HG03354 (cell line): ENCODE measurements at regions not wholly inside any gene's neighbourhood (a gene's known extent, or its start where the extent isn't known, plus 50 kb on each side); places are given as distances from the start of the nearest gene placed in this dataset.
"Not testable (repeated sequence)": the region's sequence is repeated elsewhere in the genome, so short reads cannot be mapped to it uniquely, and the experiment has no call there.

ENCODE experiments used
- ATAC-seq: cut with Tn5 transposase; IDR thresholded peaks from one replicate; pipeline ENCODE4 v1.9.1; 2021; ENCODE audit warnings: mild to moderate bottlenecking; ENCODE audit not compliant: unreplicated experiment, poor library complexity, severe bottlenecking

DNA sequence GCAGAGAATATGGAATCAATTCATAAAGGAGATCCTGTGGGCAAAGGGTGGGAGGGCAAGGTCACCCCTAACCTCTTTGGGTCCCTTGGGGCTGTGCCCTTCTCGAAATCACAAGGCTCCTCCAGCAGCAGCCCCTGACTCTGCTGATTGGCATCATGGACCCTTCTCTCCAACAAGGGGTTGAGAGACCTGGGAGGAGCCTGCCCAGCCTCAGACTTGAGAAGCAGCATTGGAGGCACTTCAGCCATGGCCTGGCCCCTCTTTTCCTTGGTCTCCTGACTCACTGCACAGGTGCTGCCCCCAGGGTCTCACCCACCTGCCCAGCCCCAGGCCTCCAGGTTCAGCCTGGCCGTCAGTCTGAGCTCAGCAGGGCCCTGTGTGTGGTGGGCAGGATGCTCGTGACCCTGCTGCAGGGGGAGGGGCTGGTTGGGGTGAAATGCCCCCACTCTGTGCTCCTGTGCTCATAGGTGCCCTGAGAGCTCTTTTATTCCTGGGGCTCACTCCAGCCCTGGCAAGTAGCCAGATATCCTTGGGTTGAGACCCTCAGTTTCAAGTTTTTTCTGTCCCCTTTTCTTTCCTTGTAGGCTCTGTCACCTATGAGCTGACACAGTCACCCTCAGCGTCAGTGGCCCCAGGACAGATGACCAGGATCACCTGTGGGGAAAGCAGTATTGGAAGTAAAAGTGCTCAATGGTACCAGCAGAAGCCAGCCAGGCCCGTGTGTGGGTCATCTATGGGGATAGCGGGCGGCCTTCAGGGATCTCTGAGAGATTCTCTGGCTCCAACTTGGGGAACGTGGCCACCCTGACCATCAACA, 110.8 kb downstream of the GGTLC2 start:
- ATAC-seq, result no peak

GRCh38 chr22:22755778-22756100, 111.3 kb downstream of the GGTLC2 start:
- ATAC-seq, result no peak

DNA sequence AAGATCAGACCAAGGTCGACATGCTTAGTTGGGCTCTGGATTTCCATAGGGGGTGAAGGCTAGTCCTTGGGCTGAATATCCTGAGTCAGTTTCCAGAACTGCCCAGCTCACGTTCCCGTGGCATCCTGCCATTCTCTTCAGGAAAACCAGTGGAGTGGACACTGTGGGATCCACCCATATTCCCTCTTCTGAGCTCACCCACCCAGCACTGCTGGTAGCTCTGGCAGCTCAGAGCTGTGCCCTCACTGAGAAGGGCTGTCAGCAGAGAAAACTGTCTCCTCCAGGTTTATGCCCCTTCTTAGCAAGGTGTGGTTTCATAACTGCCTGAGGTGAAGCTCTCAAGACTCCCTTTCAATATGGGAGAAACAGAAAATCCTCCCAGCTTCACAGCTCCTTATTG, 111.7 kb downstream of the GGTLC2 start:
- ATAC-seq, result no peak

DNA sequence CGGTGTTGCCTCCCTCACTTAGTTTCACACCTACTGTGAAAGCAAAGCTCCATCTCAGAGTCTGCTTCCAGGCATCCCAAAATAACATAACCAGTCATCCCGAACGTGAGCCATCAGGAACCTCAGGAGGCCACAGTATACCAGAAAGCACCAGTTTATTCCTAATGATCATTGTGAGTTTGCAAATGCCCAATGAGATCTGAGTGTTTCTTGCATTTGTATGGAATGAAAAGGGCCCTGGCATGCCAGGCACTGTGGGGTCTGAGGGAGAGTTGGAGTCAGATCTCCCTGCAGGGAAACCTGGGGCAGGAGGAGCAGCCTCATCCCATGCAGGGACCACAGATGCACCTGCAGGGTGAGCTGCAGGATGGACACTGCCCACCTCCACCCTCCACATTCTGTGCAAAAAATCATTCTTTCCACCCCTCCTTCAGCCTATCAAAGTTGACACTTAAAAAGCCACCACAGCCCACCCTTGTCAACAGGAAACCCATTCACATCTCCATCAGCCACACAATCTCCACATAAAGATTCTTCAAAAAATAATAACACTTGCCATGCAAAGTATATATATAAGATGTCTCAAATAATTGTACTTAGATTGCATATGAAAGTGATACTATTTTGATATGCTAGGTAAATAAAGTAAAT, 112.3 kb downstream of the GGTLC2 start:
- not testable (repeated sequence) for ATAC-seq

DNA sequence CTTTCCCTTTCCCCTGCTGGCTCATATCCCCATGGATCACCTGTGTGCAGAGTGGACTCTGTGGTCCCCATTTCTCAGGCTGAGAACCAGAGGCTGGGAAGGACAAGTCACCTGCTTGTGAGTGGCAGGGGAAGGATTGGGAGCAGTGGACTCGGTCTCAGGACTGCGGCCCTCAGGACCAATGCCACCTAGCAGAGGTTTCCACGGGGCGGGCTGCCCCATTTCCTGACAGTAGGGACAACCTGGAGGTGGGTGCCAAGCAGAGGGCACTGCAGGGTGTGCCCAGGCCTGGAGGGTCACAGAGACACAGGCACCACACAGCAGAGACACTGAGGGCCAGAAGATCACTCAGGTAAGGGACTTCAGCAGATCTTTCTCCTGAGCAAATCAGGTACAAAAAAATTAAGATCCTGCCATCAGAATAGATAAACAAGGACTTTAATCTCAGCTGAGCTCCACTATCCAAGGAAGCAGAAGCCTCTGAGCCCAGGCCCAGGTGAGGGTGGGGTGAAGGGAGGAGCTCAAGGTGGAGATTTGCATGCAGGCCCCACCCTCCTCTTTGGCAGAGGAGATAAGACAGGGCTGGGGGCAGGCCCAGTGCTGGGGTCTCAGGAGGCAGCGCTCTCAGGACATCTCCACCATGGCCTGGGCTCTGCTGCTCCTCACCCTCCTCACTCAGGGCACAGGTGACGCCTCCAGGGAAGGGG, 113.8 kb downstream of the GGTLC2 start:
- not testable (repeated sequence) for ATAC-seq

DNA sequence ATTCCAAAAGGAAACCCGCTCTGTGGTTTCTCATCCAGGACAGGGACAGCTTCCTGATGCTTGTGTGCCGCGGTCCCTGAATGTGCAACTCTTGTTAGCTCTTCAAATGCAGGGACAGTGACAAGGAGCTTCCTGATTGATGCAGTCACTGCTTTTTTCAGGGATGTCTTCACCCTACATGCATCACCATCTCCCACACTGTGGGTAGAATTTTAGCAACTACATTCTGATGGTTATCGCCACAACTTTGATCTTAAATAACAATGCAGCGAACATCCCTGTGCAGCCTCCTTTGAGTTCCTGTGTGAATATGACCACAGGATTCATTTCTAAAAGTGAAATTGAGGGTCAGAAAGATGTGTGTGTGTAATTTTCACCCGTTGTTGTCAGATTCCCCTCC, 115.0 kb downstream of the GGTLC2 start:
- no peak for ATAC-seq

DNA sequence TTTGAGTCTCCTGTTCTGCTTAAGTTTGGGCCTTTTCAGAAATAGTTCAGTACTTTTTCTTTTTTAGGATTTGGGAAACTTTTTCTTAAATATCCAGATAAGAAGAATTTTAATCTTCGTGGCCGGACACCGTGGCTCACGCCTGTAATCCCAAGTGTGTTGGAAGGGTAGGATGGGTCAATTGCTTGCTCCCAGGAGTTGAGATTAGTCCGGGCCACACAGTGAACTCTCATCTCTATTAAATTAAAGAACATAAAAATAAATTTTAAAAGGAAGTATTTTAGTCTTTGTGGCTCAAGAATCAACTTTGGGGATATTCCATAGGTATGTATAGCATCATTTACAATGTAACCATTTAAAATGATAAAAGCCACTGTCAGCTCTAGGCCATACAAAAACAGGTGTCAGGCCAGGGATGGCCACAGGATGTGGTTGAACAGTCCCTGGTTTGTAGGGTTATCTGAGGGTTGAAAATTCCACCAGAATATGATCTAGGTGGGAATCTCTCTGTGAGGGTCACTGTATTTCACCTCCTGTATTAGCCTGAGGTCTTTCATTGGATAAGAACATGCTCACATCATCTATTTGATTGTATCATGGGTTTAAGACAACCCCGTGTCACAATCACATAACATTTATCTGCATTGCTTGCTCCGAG, 115.6 kb downstream of the GGTLC2 start:
- no peak for ATAC-seq

DNA sequence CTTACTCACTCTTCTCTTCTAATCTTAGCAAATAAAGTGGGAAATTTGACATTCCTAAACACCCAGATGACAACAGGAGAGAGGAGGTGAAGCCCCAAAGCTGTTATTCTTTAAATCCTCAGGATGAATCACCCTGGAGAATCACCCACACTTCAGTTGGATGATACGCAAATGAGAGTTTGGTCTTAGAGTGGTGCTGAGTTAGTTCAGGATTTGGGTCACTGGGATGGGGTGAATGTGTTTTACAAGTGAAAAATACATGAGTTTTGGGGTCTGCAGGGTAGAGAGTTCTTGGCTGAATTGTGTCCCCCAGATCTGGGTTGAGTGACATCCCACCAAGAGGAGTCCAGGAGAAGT, 117.2 kb downstream of the GGTLC2 start:
- no peak for ATAC-seq

- ATAC-seq, result no peak
Observed at GRCh38 chr22:22761963-22762772, 117.8 kb downstream of the GGTLC2 start.

DNA sequence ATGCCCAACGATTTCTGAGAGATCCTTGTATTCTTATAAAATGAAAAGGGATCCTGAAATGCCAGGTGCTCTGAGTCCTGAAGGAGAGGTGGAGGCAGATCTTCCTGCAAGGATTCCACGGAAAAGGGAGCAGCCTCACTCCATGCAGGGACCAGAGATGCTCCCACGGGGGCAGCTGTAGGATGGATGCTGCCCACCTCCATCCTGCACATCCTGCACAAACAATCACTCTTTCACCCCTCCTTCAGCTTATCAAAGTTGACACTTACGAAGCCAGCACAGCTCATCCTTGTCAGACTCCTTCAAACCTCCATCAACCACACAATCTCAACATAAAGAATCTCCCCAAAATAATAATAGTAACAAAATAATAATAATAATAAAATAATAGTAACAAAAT, 119.1 kb downstream of the GGTLC2 start:
- no peak for ATAC-seq

DNA sequence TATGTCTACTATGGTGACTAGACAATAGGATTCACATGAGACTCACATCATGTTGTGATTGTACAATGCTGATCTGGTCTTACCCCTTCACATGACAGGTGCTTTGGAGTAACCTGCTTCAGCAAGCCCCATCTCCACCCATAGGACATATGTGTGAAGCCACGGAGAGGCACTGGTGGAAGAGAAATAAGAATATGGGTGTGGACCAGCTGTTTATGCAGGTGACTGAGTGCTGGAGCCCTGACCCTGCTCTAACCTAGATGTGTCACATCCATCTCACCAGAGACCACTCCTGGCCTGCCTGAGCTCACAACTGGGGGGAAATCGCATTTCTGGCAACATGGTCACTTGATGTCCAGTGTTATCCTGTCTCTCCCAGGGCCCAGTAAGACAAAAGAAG, 119.7 kb downstream of the GGTLC2 start:
- ATAC-seq, result no peak

- ATAC-seq, result no peak
Observed at GRCh38 chr22:22767876-22768602, 119.6 kb upstream of the IGLL5 start.

DNA sequence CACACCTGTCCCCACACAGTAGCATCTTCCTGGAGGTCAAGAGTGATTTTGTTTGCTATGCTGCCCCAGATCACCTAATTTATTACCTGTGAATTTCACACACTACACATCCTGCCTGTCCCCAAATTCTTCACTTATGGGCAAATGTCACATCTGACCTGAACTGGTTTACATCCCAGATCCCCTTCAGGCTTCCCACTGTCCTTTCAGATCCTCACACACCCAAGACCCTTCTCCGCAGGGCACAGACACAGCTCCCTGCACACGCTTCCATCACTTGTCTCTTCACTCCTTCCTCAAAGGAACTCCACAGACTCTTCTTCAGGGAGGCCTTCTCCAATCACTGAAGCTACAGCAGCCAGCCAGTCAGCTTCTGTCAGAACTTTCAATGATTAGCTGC, 118.7 kb upstream of the IGLL5 start:
- ATAC-seq, result no peak

- no peak for ATAC-seq
Observed at GRCh38 chr22:22769434-22770279, 118.0 kb upstream of the IGLL5 start.

GRCh38 chr22:22770280-22770871, 117.2 kb upstream of the IGLL5 start:
- no peak for ATAC-seq

DNA sequence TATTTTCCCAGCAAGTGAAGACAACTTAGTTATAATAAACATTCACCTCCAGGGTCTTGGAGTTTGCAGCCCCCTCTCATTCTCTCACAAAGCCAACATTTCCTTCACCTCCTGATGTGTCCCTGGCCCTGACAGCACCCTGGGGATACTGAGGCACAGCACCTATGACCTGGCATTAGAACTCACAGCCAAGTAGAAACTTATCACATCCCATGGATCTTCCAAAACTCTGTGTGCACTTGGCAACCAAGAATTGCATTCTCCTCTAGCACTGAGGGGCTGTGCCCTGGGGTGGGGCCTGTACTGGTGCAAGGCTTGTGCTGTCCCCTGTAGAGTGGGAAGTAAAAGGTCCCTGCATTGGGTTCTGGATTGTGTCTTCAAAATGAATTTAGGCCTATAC, 116.7 kb upstream of the IGLL5 start:
- ATAC-seq, result no peak

GRCh38 chr22:22771696-22772377, 115.8 kb upstream of the IGLL5 start:
- ATAC-seq, result no peak
